OCI-LY7 (cell line): ENCODE measurements at regions not wholly inside any gene's neighbourhood (a gene's known extent, or its start where the extent isn't known, plus 50 kb on each side); places are given as distances from the start of the nearest gene placed in this dataset.

Experiments
- EZH2phosphoT487 ChIP-seq: fragments of 200-600 bp; sonication (generic); IDR thresholded peaks from 2 replicates; pipeline ENCODE4 v1.6.1; 2018; ENCODE audit warnings: low read depth, borderline replicate concordance, mild to moderate bottlenecking, mixed run types, antibody characterized with exemption, low read length, moderate library complexity, mixed read lengths
- TF ChIP-seq, protein P1 (sequence below): fragments of 200-600 bp; sonication (generic); conservative IDR thresholded peaks from 2 replicates; pipeline ENCODE4 v1.5.1; 2014; ENCODE audit warnings: mild to moderate bottlenecking, antibody characterized with exemption, low read length, moderate library complexity, mixed read lengths

DNA sequence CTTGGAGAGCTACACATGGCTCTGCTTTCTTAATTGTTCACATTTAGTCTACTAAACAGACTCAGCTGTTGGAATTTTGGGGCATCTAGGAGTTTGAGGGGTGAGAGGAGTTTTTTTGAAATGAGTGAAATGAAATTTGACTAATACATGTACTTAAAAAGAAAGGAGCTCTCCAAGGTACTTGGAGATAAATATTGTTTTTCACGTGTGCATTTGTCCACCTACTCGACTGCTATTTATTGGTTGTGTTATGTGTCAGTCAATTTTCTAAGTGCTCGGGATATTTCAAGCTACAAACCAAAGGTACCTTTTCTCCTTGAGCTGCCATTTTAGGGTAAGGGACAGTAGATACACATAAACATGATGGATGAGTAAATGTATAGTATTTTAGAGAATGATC, 697.0 kb downstream of the LIG4 start:
- TF ChIP-seq, protein P1, sequence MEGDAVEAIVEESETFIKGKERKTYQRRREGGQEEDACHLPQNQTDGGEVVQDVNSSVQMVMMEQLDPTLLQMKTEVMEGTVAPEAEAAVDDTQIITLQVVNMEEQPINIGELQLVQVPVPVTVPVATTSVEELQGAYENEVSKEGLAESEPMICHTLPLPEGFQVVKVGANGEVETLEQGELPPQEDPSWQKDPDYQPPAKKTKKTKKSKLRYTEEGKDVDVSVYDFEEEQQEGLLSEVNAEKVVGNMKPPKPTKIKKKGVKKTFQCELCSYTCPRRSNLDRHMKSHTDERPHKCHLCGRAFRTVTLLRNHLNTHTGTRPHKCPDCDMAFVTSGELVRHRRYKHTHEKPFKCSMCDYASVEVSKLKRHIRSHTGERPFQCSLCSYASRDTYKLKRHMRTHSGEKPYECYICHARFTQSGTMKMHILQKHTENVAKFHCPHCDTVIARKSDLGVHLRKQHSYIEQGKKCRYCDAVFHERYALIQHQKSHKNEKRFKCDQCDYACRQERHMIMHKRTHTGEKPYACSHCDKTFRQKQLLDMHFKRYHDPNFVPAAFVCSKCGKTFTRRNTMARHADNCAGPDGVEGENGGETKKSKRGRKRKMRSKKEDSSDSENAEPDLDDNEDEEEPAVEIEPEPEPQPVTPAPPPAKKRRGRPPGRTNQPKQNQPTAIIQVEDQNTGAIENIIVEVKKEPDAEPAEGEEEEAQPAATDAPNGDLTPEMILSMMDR, result no peak
- no peak for TF ChIP-seq EZH2phosphoT487
